Transverse colon (tissue), 4 donors: ENCODE measurements at regions not wholly inside any gene's neighbourhood (a gene's known extent, or its start where the extent isn't known, plus 50 kb on each side); places are given as distances from the start of the nearest gene placed in this dataset.

Experiments used
- CTCF ChIP-seq, 5 experiments: fragments of 200-600 bp in 3 of 5; fragments of 450-650 bp in 2 of 5; sonication (generic) in 3 of 5; IDR thresholded peaks; 1 replicate in 2 of 5; 2 replicates in 3 of 5; pipeline ENCODE4 v1.5.1; 2016 to 2017; ENCODE audit warnings: antibody characterized with exemption in 5 of 5, inconsistent platforms in 3 of 5, mild to moderate bottlenecking in 2 of 5, moderate library complexity in 1 of 5
- EP300 ChIP-seq: sonication (generic); formaldehyde crosslinking; IDR thresholded peaks from one replicate; pipeline ENCODE4 v1.6.1; 2017; ENCODE audit warnings: antibody characterized with exemption, low read depth
- POLR2A ChIP-seq: fragments of 450-650 bp; IDR thresholded peaks from one replicate; pipeline ENCODE4 v1.6.1; 2016; ENCODE audit warnings: antibody characterized with exemption, mild to moderate bottlenecking, moderate library complexity
- POLR2AphosphoS5 ChIP-seq, 3 donors: sonication (generic); formaldehyde crosslinking; IDR thresholded peaks; one replicate each; pipeline ENCODE4 v1.6.1; 2016; ENCODE audit warnings: antibody characterized with exemption in 3 of 3

GRCh38 chr12:19951664-19952063, 416.7 kb upstream of the PDE3A start:
- TF ChIP-seq CTCF (IDR thresholded peaks at IDR 0.05): no peak
- TF ChIP-seq POLR2AphosphoS5 (IDR thresholded peaks at IDR 0.05): no peak
- no peak for TF ChIP-seq POLR2A
- no peak for TF ChIP-seq EP300
